H9 (cell line): ENCODE measurements at regions not wholly inside any gene's neighbourhood (a gene's known extent, or its start where the extent isn't known, plus 50 kb on each side); places are given as distances from the start of the nearest gene placed in this dataset.

Source experiments
- DNase-seq: peaks from one replicate; pipeline ENCODE4 v3.0.0-alpha.2; 2017
- H2AFZ ChIP-seq: one replicate; pipeline ENCODE4 v1.6.1; 2013; ENCODE audit warnings: mild to moderate bottlenecking, low read length, control low read depth, moderate library complexity
- H2AK5ac ChIP-seq: 2 replicates; pipeline ENCODE4 v1.6.1; 2013; ENCODE audit warnings: low read length, control low read depth, mixed read lengths; ENCODE audit not compliant: insufficient read length
- H2BK120ac ChIP-seq: one replicate; pipeline ENCODE4 v1.6.1; 2013; ENCODE audit warnings: low read depth, mild to moderate bottlenecking, low read length, control low read depth, inconsistent platforms; ENCODE audit not compliant: poor library complexity, severe bottlenecking
- H2BK12ac ChIP-seq: 2 replicates; pipeline ENCODE4 v1.6.1; 2013; ENCODE audit warnings: low read length, control low read depth, mixed read lengths, low read depth; ENCODE audit not compliant: insufficient read length
- H2BK15ac ChIP-seq: 2 replicates; pipeline ENCODE4 v1.6.1; 2013; ENCODE audit warnings: low read depth, low read length, control low read depth
- H2BK20ac ChIP-seq: one replicate; pipeline ENCODE4 v1.6.1; 2013; ENCODE audit warnings: low read depth, mild to moderate bottlenecking, low read length, control low read depth, inconsistent platforms; ENCODE audit not compliant: poor library complexity, severe bottlenecking
- H2BK5ac ChIP-seq: 2 replicates; pipeline ENCODE4 v1.6.1; 2013; ENCODE audit warnings: low read length, control low read depth, mixed read lengths; ENCODE audit not compliant: insufficient read length
- H3K14ac ChIP-seq: 2 replicates; pipeline ENCODE4 v1.6.1; 2013; ENCODE audit warnings: low read length, control low read depth; ENCODE audit not compliant: insufficient read depth
- H3K18ac ChIP-seq: 2 replicates; pipeline ENCODE4 v1.6.1; 2013; ENCODE audit warnings: low read depth, mild to moderate bottlenecking, mixed read lengths, low read length, control low read depth; ENCODE audit not compliant: insufficient read length
- H3K23ac ChIP-seq: 2 replicates; pipeline ENCODE4 v1.6.1; 2013; ENCODE audit warnings: low read length, control low read depth, mixed read lengths, low read depth; ENCODE audit not compliant: insufficient read length
- H3K23me2 ChIP-seq: 2 replicates; pipeline ENCODE4 v1.6.1; 2013; ENCODE audit warnings: low read depth, mild to moderate bottlenecking, mixed read lengths, low read length, control low read depth; ENCODE audit not compliant: insufficient read length, poor library complexity, severe bottlenecking
- H3K27ac ChIP-seq: 2 replicates; pipeline ENCODE4 v1.5.1; 2013; ENCODE audit warnings: low read length, control low read depth, mixed read lengths, low read depth; ENCODE audit not compliant: insufficient read length
- H3K27me3 ChIP-seq: 2 replicates; pipeline ENCODE4 v1.6.1; 2013; ENCODE audit warnings: low read length, control low read depth, inconsistent platforms; ENCODE audit not compliant: insufficient read depth
- H3K4ac ChIP-seq: 2 replicates; pipeline ENCODE4 v1.6.1; 2013; ENCODE audit warnings: low read depth, mild to moderate bottlenecking, control low read depth, inconsistent platforms, low read length, moderate library complexity
- H3K4me1 ChIP-seq: 2 replicates; pipeline ENCODE4 v1.6.1; 2013; ENCODE audit warnings: low read length, control low read depth, inconsistent platforms; ENCODE audit not compliant: insufficient read depth
- H3K4me2 ChIP-seq: 2 replicates; pipeline ENCODE4 v1.6.1; 2013; ENCODE audit warnings: low read length, control low read depth, mixed read lengths; ENCODE audit not compliant: insufficient read length, insufficient read depth
- H3K56ac ChIP-seq: 2 replicates; pipeline ENCODE4 v1.6.1; 2013; ENCODE audit warnings: low read depth, mild to moderate bottlenecking, mixed read lengths, low read length, control low read depth; ENCODE audit not compliant: insufficient read length
- H3K79me1 ChIP-seq: 2 replicates; pipeline ENCODE4 v1.6.1; 2013; ENCODE audit warnings: low read depth, mild to moderate bottlenecking, moderate library complexity, low read length, control low read depth, inconsistent platforms; ENCODE audit not compliant: insufficient read depth, poor library complexity, severe bottlenecking
- H3K79me2 ChIP-seq: 2 replicates; pipeline ENCODE4 v1.6.1; 2013; ENCODE audit warnings: low read length, control low read depth, inconsistent platforms; ENCODE audit not compliant: insufficient read depth
- H3K9ac ChIP-seq: 2 replicates; pipeline ENCODE4 v1.6.1; 2013; ENCODE audit warnings: low read length, control low read depth, mixed read lengths; ENCODE audit not compliant: insufficient read length; ENCODE audit errors: extremely low read depth
- H3K9me3 ChIP-seq: one replicate; pipeline ENCODE4 v1.6.1; 2013; ENCODE audit warnings: low read depth, low read length, inconsistent platforms; ENCODE audit not compliant: control insufficient read depth
- H3T11ph ChIP-seq: one replicate; pipeline ENCODE4 v1.6.1; 2013; ENCODE audit warnings: mild to moderate bottlenecking, low read length, control low read depth, inconsistent platforms
- H4K20me1 ChIP-seq: one replicate; pipeline ENCODE4 v1.6.1; 2013; ENCODE audit not compliant: control insufficient read depth, insufficient read length, insufficient read depth
- H4K5ac ChIP-seq: 2 replicates; pipeline ENCODE4 v1.6.1; 2013; ENCODE audit warnings: low read depth, mild to moderate bottlenecking, mixed read lengths, low read length, control low read depth; ENCODE audit not compliant: insufficient read length
- H4K8ac ChIP-seq: replicated peaks from 2 replicates; pipeline ENCODE4 v1.6.1; 2013; ENCODE audit warnings: low read length, control low read depth, mixed read lengths, low read depth; ENCODE audit not compliant: insufficient read length
- H4K91ac ChIP-seq: 2 replicates; pipeline ENCODE4 v1.6.1; 2013; ENCODE audit warnings: low read depth, mild to moderate bottlenecking, moderate library complexity, mixed read lengths, low read length, control low read depth; ENCODE audit not compliant: insufficient read length
- H3K27ac Mint-ChIP-seq, 3 experiments: 2 replicates in 2 of 3; 3 replicates in 1 of 3; pipeline ENCODE4 v1.8.0; 2020 to 2021; ENCODE audit warnings: mixed read lengths in 3 of 3, mild to moderate bottlenecking in 1 of 3, moderate library complexity in 1 of 3
- H3K27me3 Mint-ChIP-seq: 2 replicates; pipeline ENCODE4 v1.8.0; 2021; ENCODE audit warnings: low read depth, mild to moderate bottlenecking, moderate library complexity, mixed read lengths
- H3K36me3 Mint-ChIP-seq, 3 experiments: 2 replicates in 2 of 3; 3 replicates in 1 of 3; pipeline ENCODE4 v1.8.0; 2020 to 2021; ENCODE audit warnings: low read depth in 3 of 3, mixed read lengths in 3 of 3; ENCODE audit not compliant: insufficient read depth in 1 of 3
- H3K4me1 Mint-ChIP-seq, 2 experiments: 2 replicates each; pipeline ENCODE4 v1.8.0; 2020; ENCODE audit warnings: mixed read lengths in 2 of 2
- H3K4me3 Mint-ChIP-seq, 2 experiments: 2 replicates in 1 of 2; 3 replicates in 1 of 2; pipeline ENCODE4 v1.8.0; 2020 to 2021; ENCODE audit warnings: mild to moderate bottlenecking in 2 of 2, mixed read lengths in 2 of 2, moderate library complexity in 1 of 2
- H3K9me3 Mint-ChIP-seq, 2 experiments: 2 replicates in 1 of 2; 3 replicates in 1 of 2; pipeline ENCODE4 v1.8.0; 2020; ENCODE audit warnings: mild to moderate bottlenecking in 2 of 2, mixed read lengths in 2 of 2, moderate library complexity in 1 of 2
- CTCF ChIP-seq: fragments of 200-600 bp; sonication (generic); conservative IDR thresholded peaks from 3 replicates; pipeline ENCODE4 v1.8.0; 2021; ENCODE audit warnings: antibody characterized with exemption, mild to moderate bottlenecking
- whole genome bisulfite sequencing: extraction: QIAGEN DNeasy Blood & Tissue Kit; methylation state at CpG from one replicate; pipeline ENCODE4 v1.1.7; 2013; ENCODE audit warnings: missing lambda C conversion rate, low lambda C conversion rate, mixed read lengths; ENCODE audit not compliant: insufficient read length; ENCODE audit errors: extremely low coverage; 5-methylcytosine and 5-hydroxymethylcytosine counted together

GRCh38 chr10:56943221-56943755, 582.2 kb upstream of the ZWINT start:
- H3K4me1 Mint-ChIP-seq: no peaks in the 10 kb centered on the region
- Histone ChIP-seq H4K20me1 (no peaks in the 10 kb centered on the region), H3K23ac (no peak overlapping the region), H2BK120ac (no peak overlapping the region), H3K18ac (no peak overlapping the region), H2BK5ac (no peak overlapping the region), H3K27ac (no peak overlapping the region), H2AK5ac (no peak overlapping the region), H3K9me3 (no peaks in the 10 kb centered on the region), H2AFZ (no peak overlapping the region), H3K4me2 (no peak overlapping the region), H3K9ac (no peak overlapping the region), H3K79me2 (no peaks in the 10 kb centered on the region), H3K27me3 (no peaks in the 10 kb centered on the region), H3K23me2 (no peaks in the 10 kb centered on the region), H3K4ac (no peak overlapping the region), H3T11ph (no peak overlapping the region), H4K91ac (no peak overlapping the region), H2BK15ac (no peak overlapping the region), H4K8ac (no peak overlapping the region), H3K79me1 (no peaks in the 10 kb centered on the region), H2BK12ac (no peak overlapping the region), H3K56ac (no peak overlapping the region), H4K5ac (no peak overlapping the region), H3K14ac (no peak overlapping the region), H3K4me1 (no peaks in the 10 kb centered on the region), H2BK20ac (no peak overlapping the region)
- H3K27ac Mint-ChIP-seq: no peak overlapping the region
- no peak for DNase-seq
- H3K4me3 Mint-ChIP-seq: no peak overlapping the region
- WGBS: no CpG with 5 or more reads among the region's 2 CpGs
- TF ChIP-seq CTCF: no peak
- H3K27me3 Mint-ChIP-seq: no peaks in the 10 kb centered on the region
- peaks cover 10 to 11% of the 10 kb centered on the region in 2 experiments for H3K9me3 Mint-ChIP-seq
- H3K36me3 Mint-ChIP-seq: peaks cover 0 to 11% (median 4%) of the 10 kb centered on the region in 3 experiments; a peak in 3 of 7 replicates
